H9 (cell line): ENCODE measurements at regions not wholly inside any gene's neighbourhood (a gene's known extent, or its start where the extent isn't known, plus 50 kb on each side); places are given as distances from the start of the nearest gene placed in this dataset.

Experiments
- DNase-seq: peaks from one replicate; pipeline ENCODE4 v3.0.0-alpha.2; 2017
- H2AFZ ChIP-seq: one replicate; pipeline ENCODE4 v1.6.1; 2013; ENCODE audit warnings: mild to moderate bottlenecking, low read length, control low read depth, moderate library complexity
- H2AK5ac ChIP-seq: 2 replicates; pipeline ENCODE4 v1.6.1; 2013; ENCODE audit warnings: low read length, control low read depth, mixed read lengths; ENCODE audit not compliant: insufficient read length
- H2BK120ac ChIP-seq: one replicate; pipeline ENCODE4 v1.6.1; 2013; ENCODE audit warnings: low read depth, mild to moderate bottlenecking, low read length, control low read depth, inconsistent platforms; ENCODE audit not compliant: poor library complexity, severe bottlenecking
- H2BK12ac ChIP-seq: 2 replicates; pipeline ENCODE4 v1.6.1; 2013; ENCODE audit warnings: low read length, control low read depth, mixed read lengths, low read depth; ENCODE audit not compliant: insufficient read length
- H2BK15ac ChIP-seq: 2 replicates; pipeline ENCODE4 v1.6.1; 2013; ENCODE audit warnings: low read depth, low read length, control low read depth
- H2BK20ac ChIP-seq: one replicate; pipeline ENCODE4 v1.6.1; 2013; ENCODE audit warnings: low read depth, mild to moderate bottlenecking, low read length, control low read depth, inconsistent platforms; ENCODE audit not compliant: poor library complexity, severe bottlenecking
- H2BK5ac ChIP-seq: 2 replicates; pipeline ENCODE4 v1.6.1; 2013; ENCODE audit warnings: low read length, control low read depth, mixed read lengths; ENCODE audit not compliant: insufficient read length
- H3K14ac ChIP-seq: 2 replicates; pipeline ENCODE4 v1.6.1; 2013; ENCODE audit warnings: low read length, control low read depth; ENCODE audit not compliant: insufficient read depth
- H3K18ac ChIP-seq: 2 replicates; pipeline ENCODE4 v1.6.1; 2013; ENCODE audit warnings: low read depth, mild to moderate bottlenecking, mixed read lengths, low read length, control low read depth; ENCODE audit not compliant: insufficient read length
- H3K23ac ChIP-seq: 2 replicates; pipeline ENCODE4 v1.6.1; 2013; ENCODE audit warnings: low read length, control low read depth, mixed read lengths, low read depth; ENCODE audit not compliant: insufficient read length
- H3K23me2 ChIP-seq: 2 replicates; pipeline ENCODE4 v1.6.1; 2013; ENCODE audit warnings: low read depth, mild to moderate bottlenecking, mixed read lengths, low read length, control low read depth; ENCODE audit not compliant: insufficient read length, poor library complexity, severe bottlenecking
- H3K27ac ChIP-seq: 2 replicates; pipeline ENCODE4 v1.5.1; 2013; ENCODE audit warnings: low read length, control low read depth, mixed read lengths, low read depth; ENCODE audit not compliant: insufficient read length
- H3K27me3 ChIP-seq: 2 replicates; pipeline ENCODE4 v1.6.1; 2013; ENCODE audit warnings: low read length, control low read depth, inconsistent platforms; ENCODE audit not compliant: insufficient read depth
- H3K4ac ChIP-seq: 2 replicates; pipeline ENCODE4 v1.6.1; 2013; ENCODE audit warnings: low read depth, mild to moderate bottlenecking, control low read depth, inconsistent platforms, low read length, moderate library complexity
- H3K4me1 ChIP-seq: 2 replicates; pipeline ENCODE4 v1.6.1; 2013; ENCODE audit warnings: low read length, control low read depth, inconsistent platforms; ENCODE audit not compliant: insufficient read depth
- H3K4me2 ChIP-seq: 2 replicates; pipeline ENCODE4 v1.6.1; 2013; ENCODE audit warnings: low read length, control low read depth, mixed read lengths; ENCODE audit not compliant: insufficient read length, insufficient read depth
- H3K56ac ChIP-seq: 2 replicates; pipeline ENCODE4 v1.6.1; 2013; ENCODE audit warnings: low read depth, mild to moderate bottlenecking, mixed read lengths, low read length, control low read depth; ENCODE audit not compliant: insufficient read length
- H3K79me1 ChIP-seq: 2 replicates; pipeline ENCODE4 v1.6.1; 2013; ENCODE audit warnings: low read depth, mild to moderate bottlenecking, moderate library complexity, low read length, control low read depth, inconsistent platforms; ENCODE audit not compliant: insufficient read depth, poor library complexity, severe bottlenecking
- H3K79me2 ChIP-seq: 2 replicates; pipeline ENCODE4 v1.6.1; 2013; ENCODE audit warnings: low read length, control low read depth, inconsistent platforms; ENCODE audit not compliant: insufficient read depth
- H3K9ac ChIP-seq: 2 replicates; pipeline ENCODE4 v1.6.1; 2013; ENCODE audit warnings: low read length, control low read depth, mixed read lengths; ENCODE audit not compliant: insufficient read length; ENCODE audit errors: extremely low read depth
- H3K9me3 ChIP-seq: one replicate; pipeline ENCODE4 v1.6.1; 2013; ENCODE audit warnings: low read depth, low read length, inconsistent platforms; ENCODE audit not compliant: control insufficient read depth
- H3T11ph ChIP-seq: one replicate; pipeline ENCODE4 v1.6.1; 2013; ENCODE audit warnings: mild to moderate bottlenecking, low read length, control low read depth, inconsistent platforms
- H4K20me1 ChIP-seq: one replicate; pipeline ENCODE4 v1.6.1; 2013; ENCODE audit not compliant: control insufficient read depth, insufficient read length, insufficient read depth
- H4K5ac ChIP-seq: 2 replicates; pipeline ENCODE4 v1.6.1; 2013; ENCODE audit warnings: low read depth, mild to moderate bottlenecking, mixed read lengths, low read length, control low read depth; ENCODE audit not compliant: insufficient read length
- H4K8ac ChIP-seq: replicated peaks from 2 replicates; pipeline ENCODE4 v1.6.1; 2013; ENCODE audit warnings: low read length, control low read depth, mixed read lengths, low read depth; ENCODE audit not compliant: insufficient read length
- H4K91ac ChIP-seq: 2 replicates; pipeline ENCODE4 v1.6.1; 2013; ENCODE audit warnings: low read depth, mild to moderate bottlenecking, moderate library complexity, mixed read lengths, low read length, control low read depth; ENCODE audit not compliant: insufficient read length
- H3K27ac Mint-ChIP-seq, 3 experiments: 2 replicates in 2 of 3; 3 replicates in 1 of 3; pipeline ENCODE4 v1.8.0; 2020 to 2021; ENCODE audit warnings: mixed read lengths in 3 of 3, mild to moderate bottlenecking in 1 of 3, moderate library complexity in 1 of 3
- H3K27me3 Mint-ChIP-seq: 2 replicates; pipeline ENCODE4 v1.8.0; 2021; ENCODE audit warnings: low read depth, mild to moderate bottlenecking, moderate library complexity, mixed read lengths
- H3K36me3 Mint-ChIP-seq, 3 experiments: 2 replicates in 2 of 3; 3 replicates in 1 of 3; pipeline ENCODE4 v1.8.0; 2020 to 2021; ENCODE audit warnings: low read depth in 3 of 3, mixed read lengths in 3 of 3; ENCODE audit not compliant: insufficient read depth in 1 of 3
- H3K4me1 Mint-ChIP-seq, 2 experiments: 2 replicates each; pipeline ENCODE4 v1.8.0; 2020; ENCODE audit warnings: mixed read lengths in 2 of 2
- H3K4me3 Mint-ChIP-seq, 2 experiments: 2 replicates in 1 of 2; 3 replicates in 1 of 2; pipeline ENCODE4 v1.8.0; 2020 to 2021; ENCODE audit warnings: mild to moderate bottlenecking in 2 of 2, mixed read lengths in 2 of 2, moderate library complexity in 1 of 2
- H3K9me3 Mint-ChIP-seq, 2 experiments: 2 replicates in 1 of 2; 3 replicates in 1 of 2; pipeline ENCODE4 v1.8.0; 2020; ENCODE audit warnings: mild to moderate bottlenecking in 2 of 2, mixed read lengths in 2 of 2, moderate library complexity in 1 of 2
- WGBS: extraction: QIAGEN DNeasy Blood & Tissue Kit; methylation state at CpG from one replicate; pipeline ENCODE4 v1.1.7; 2013; ENCODE audit warnings: missing lambda C conversion rate, low lambda C conversion rate, mixed read lengths; ENCODE audit not compliant: insufficient read length; ENCODE audit errors: extremely low coverage; 5-methylcytosine and 5-hydroxymethylcytosine counted together
- TF ChIP-seq, protein P1 (sequence below): fragments of 200-600 bp; sonication (generic); conservative IDR thresholded peaks from 3 replicates; pipeline ENCODE4 v1.8.0; 2021; ENCODE audit warnings: antibody characterized with exemption, mild to moderate bottlenecking

DNA sequence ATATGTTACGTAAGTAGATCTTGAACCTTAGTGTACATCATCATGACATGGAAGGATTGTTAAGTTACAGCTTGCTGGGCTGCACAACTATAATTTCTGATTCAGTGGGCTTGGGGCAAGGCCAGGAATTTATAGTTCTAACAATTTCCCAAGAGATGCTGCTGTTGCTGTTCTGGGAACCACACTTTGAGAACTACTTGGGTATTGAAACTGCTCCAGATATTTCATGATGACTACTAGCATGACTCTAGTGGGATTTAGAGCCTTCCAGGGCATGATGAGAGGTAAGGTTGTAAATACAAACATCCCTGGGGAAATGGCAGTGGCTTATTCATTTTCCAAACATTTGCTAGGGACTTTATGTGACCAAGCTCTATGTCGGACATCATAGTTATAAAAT is 904.8 kb upstream of the SEL1L start:
- Histone ChIP-seq H4K5ac (no peak overlapping the region), H2BK20ac (no peak overlapping the region), H3K23ac (no peak overlapping the region), H2BK12ac (no peak overlapping the region), H4K20me1 (no peaks in the 10 kb centered on the region), H2BK120ac (no peak overlapping the region), H4K91ac (no peak overlapping the region), H3K27ac (no peak overlapping the region), H3K56ac (no peak overlapping the region), H3K9ac (no peak overlapping the region), H3K14ac (no peak overlapping the region), H3K23me2 (no peaks in the 10 kb centered on the region), H2AK5ac (no peak overlapping the region), H3K4me1 (no peaks in the 10 kb centered on the region), H3K27me3 (no peaks in the 10 kb centered on the region), H3K4me2 (no peak overlapping the region), H2BK5ac (no peak overlapping the region), H3K9me3 (no peaks in the 10 kb centered on the region), H3K79me2 (no peaks in the 10 kb centered on the region), H2AFZ (no peak overlapping the region), H2BK15ac (no peak overlapping the region), H3T11ph (no peak overlapping the region), H3K18ac (no peak overlapping the region), H3K79me1 (no peaks in the 10 kb centered on the region), H4K8ac (no peak overlapping the region), H3K4ac (no peak overlapping the region)
- no CpG with 5 or more reads among the region's 2 CpGs for WGBS
- DNase-seq = no peak
- TF ChIP-seq, protein P1, sequence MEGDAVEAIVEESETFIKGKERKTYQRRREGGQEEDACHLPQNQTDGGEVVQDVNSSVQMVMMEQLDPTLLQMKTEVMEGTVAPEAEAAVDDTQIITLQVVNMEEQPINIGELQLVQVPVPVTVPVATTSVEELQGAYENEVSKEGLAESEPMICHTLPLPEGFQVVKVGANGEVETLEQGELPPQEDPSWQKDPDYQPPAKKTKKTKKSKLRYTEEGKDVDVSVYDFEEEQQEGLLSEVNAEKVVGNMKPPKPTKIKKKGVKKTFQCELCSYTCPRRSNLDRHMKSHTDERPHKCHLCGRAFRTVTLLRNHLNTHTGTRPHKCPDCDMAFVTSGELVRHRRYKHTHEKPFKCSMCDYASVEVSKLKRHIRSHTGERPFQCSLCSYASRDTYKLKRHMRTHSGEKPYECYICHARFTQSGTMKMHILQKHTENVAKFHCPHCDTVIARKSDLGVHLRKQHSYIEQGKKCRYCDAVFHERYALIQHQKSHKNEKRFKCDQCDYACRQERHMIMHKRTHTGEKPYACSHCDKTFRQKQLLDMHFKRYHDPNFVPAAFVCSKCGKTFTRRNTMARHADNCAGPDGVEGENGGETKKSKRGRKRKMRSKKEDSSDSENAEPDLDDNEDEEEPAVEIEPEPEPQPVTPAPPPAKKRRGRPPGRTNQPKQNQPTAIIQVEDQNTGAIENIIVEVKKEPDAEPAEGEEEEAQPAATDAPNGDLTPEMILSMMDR = no peak
- H3K4me3 Mint-ChIP-seq = no peak overlapping the region
- no peak overlapping the region for H3K27ac Mint-ChIP-seq
- H3K27me3 Mint-ChIP-seq = no peaks in the 10 kb centered on the region
- H3K4me1 Mint-ChIP-seq = peaks cover 4 to 5% of the 10 kb centered on the region in 2 experiments; a peak in 3 of 4 replicates
- no peaks in the 10 kb centered on the region for H3K9me3 Mint-ChIP-seq
- no peaks in the 10 kb centered on the region for H3K36me3 Mint-ChIP-seq
